HG02642 (cell line): ENCODE measurements at regions not wholly inside any gene's neighbourhood (a gene's known extent, or its start where the extent isn't known, plus 50 kb on each side); places are given as distances from the start of the nearest gene placed in this dataset.

ENCODE experiments used
- ATAC-seq: cut with Tn5 transposase; IDR thresholded peaks from one replicate; pipeline ENCODE4 v1.9.1; 2021; ENCODE audit warnings: mild to moderate bottlenecking; ENCODE audit not compliant: unreplicated experiment, poor library complexity

DNA sequence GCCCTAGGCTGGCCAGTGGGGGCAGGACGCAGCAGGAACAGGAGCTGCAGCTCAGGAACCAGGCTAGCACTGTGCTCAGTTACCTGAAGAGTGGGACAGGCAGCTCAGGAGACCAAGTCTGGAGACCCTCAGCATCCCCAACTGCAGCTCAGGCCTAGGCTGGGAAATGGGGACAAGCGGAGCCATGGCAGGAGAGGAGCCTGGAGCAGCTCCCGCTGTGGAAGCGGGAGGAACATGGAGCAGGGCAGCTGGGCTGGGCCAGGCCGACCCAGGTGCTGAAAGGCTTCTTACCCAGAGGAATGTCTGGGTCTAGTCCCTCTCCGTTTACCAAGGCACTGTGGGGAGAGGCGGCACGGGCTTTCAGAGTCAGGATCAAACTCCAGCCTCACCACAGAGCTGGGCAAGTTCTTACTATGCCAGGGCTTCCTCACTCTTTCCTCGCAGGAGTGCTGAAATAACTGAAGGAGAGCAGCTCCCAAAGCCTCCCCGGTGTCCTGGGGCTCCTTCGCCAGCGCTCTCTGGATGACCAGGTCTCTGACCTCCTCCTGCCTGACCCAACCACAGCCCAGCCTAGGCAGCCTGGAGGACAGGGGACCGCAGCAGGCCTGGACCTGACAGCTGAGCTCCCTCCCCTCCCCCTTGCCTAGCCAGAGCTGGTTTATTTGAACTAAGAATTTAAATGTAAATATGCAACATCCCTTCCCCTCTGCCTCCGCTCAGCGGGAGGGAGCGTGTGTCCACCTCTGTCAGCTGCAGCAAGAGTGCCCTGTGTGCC lies 247.8 kb upstream of the SIX2 start:
- no peak for ATAC-seq

GRCh38 chr2:45256173-45256866 lies 247.1 kb upstream of the SIX2 start:
- no peak for ATAC-seq

- ATAC-seq, result no peak
Measured at GRCh38 chr2:45255563-45255962, 246.3 kb upstream of the SIX2 start.

- ATAC-seq, result no peak
Measured at GRCh38 chr2:45254025-45254424, 244.8 kb upstream of the SIX2 start.

DNA sequence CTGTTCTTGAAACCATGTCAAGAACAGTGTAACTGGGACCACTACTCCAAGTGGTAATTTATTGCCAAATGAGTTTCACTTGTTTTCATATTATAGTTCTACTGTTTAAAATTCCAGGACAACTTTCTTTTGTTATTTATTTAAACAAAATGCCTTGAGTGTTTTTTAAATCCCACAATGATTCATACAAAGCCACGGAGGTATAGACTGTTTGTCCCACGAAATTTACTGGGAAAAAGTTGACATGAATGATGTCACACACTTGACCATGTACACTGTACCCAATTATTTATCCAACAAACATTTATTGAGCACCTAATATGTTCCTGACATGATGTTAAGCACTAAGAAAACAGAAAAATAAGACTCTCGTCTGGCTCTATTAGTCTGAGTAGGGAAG lies 243.9 kb upstream of the SIX2 start:
- no peak for ATAC-seq

DNA sequence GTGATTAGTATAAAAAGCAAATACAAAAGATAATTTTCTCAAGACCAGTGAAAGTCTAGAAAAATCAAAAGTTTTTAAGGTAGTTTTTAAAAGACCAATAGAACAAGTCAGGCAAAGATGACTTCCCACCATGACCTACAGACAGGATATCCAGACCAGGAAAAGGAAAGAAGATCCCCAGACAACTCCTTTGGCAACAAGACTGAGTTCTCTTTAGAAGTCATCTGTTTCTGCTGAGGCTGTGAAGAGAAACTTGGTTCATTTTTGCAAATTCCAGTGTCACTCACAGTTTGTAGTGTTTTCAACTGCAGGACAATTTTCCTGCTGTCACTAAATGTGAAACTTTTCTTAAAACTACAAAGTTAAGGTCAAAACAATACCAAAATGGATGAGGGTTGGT lies 240.9 kb upstream of the SIX2 start:
- ATAC-seq, result no peak

DNA sequence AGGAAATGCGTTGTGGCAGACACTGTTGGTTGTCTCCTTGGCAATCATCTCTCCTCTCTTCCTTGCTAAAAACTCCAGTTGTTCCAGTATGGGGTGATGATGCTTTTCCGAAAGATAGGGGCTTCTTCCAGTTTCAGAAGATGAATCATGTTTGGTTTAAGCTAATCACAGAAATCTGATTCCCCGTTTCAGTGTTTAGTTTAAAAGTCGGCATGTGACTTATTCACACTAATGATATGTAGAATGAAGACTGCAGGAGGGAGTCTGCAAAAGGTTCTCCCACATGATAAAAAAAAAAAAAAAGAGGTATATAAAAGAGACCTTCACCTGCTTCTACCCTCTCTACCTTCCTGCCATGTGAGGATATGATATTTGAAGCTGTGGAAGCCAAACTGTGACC lies 239.0 kb upstream of the SIX2 start:
- ATAC-seq, result no peak

DNA sequence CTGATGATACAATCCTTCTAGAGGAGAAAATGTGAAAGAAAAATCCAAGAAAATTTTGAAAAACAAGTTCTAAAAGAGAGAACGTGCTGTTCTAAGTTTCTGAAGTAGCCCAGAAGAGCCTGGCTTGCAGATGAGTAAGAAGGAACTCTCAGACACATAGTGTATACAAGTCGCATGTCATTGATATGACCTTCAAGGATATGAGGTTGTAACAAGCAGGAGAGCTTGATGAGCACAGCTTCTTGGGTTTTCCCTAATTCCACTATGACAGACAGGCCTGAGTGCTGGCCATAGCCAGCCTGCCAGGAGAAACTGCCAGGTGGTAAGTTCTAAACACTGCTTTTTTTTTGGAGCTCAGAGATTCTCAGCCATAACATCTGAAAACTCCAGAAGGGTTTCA lies 235.7 kb upstream of the SIX2 start:
- ATAC-seq, result no peak

DNA sequence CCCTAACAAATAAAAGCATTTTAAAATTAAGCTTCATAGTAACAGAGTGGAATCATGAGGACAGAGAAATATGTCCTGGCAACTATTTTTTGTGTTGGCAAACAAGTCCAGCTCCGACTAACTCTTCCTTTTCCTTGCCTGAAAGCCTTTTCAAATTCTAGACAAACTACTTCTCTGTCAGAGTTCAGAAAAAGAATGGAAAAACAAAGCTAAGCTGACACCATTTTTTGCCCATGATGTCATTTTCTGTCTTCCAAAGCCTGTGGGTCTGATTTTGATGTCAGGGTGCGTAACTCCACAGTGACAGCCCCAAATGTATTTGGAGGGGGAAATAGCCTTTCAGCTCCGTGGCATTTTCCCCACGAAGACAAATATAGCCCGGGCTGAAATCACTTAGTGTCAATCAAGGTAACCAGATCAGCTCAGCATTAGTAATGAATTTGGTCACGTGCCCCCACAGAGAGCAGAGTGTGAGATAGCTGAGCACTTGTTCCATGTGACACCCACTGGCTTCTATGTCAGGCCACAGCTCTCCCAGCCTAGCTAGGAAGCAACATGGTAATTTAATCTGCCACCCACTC lies 233.0 kb upstream of the SIX2 start:
- ATAC-seq, result no peak

DNA sequence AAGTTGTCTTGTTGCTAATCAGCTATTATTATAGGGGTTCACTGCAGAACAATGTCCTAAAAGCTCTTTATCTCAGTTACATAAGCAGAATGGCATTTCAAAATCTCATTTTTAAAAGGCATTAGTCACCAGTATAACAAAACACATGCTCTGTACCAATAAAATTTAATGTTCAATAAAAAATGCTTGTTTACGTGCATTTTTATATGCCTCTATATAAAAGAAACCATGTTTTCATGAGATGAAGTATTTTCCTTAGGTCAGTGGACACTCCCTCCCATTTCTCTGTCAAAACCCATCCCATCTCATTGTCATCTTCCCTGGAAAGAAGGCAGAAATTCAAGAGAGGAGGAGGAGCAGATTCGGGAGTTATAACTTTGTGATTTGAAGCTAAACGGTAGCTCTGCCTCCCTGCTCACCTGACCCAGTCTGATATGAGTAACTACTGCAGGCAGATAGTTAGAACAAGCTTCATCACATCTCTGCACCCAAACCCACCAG lies 231.9 kb upstream of the SIX2 start:
- ATAC-seq, result no peak

GRCh38 chr2:45237850-45238542 lies 228.7 kb upstream of the SIX2 start:
- ATAC-seq, result no peak

DNA sequence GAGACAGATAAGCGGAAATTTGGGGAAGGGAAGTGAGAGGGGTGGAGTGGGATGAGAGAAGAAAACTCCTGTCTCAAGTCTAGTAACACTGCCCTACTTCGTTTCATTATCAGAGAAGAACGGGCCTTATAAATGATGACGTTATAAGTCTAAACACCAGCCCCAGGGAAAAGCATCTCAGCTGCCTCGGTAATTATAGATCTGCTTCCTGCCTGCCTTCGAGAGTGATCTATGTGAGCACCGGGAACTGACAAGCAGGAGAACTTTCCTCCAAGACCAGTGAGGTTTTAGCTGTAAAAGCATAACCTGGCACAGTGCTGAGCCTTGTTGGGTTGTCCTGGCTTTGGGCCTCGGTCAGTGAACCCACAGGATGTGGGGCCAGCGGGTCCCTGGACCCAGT lies 227.9 kb upstream of the SIX2 start:
- ATAC-seq, result no peak

DNA sequence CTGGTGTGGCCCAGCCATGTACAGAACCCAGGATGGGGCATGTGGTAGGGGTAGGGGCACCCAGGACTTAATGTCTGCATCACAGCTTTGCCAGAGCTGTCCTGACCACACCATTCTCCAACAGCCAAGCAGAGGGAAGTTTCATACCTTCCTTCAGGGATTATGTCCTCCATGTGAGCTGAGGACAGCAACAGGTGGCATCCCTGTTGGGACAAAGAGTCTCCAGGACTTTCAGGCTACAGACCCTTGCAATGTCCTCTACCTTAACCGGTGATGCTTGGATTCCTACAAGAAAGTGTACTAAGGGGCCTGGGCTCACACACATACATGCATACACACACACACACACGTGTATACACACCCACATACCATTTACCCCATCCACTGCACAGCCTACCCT lies 227.0 kb upstream of the SIX2 start:
- no peak for ATAC-seq

DNA sequence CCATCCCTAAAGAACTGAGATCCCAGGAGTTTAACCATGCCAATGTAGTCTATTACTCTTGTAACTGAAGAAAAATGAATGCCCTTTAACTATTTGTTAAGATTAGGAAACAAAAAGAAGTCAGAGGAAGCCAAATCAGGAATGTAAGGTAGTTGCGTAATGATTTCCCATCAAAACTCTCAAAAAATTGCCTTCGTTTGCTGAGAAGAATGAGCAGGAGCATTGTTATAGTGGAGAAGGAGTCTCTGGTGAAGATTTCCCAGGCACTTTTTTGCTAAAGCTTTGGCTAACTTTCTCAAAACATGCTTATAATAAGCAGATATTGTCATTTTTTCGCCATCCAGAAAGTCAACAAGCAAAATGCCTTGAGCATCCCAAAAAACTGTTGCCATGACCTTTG lies 224.0 kb upstream of the SIX2 start:
- no peak for ATAC-seq

DNA sequence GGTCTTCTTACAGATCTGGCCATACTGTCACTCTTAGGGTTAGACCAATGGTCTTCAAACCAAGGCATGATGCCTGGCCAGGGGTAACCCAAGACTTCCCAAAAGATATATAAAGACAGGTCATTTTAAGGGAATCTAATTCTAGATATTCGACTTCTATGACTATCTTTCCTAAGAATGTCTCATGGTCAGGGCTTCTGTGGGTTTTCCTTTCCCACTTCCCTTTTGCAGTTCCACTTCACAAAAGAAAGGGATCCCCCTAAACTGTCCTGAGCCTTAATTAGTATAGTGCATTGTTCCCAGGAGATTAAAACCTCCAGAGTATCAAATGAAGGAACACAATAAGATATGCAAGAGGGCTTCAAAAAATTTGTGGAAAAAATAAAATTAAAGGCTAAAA lies 223.6 kb upstream of the SIX2 start:
- no peak for ATAC-seq

DNA sequence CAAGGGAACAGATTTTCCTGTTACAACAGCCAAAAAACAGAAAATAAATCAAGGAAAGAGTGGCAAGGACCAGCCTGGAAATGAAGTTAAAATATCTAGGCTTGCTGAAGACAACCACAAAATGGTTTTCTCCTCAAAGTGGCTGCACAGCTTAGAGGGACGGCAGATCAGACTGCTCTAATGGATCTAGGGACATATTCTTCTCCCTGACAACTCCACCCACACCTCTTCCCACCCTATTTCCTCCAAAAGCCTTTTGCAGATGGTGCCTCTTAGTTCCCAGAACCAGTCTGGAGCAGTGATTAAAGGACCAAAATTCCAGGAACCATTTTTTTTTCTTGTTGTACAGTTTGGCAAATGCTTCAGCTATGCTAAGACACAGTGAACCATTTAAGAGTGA lies 220.2 kb upstream of the SIX2 start:
- ATAC-seq, result no peak

DNA sequence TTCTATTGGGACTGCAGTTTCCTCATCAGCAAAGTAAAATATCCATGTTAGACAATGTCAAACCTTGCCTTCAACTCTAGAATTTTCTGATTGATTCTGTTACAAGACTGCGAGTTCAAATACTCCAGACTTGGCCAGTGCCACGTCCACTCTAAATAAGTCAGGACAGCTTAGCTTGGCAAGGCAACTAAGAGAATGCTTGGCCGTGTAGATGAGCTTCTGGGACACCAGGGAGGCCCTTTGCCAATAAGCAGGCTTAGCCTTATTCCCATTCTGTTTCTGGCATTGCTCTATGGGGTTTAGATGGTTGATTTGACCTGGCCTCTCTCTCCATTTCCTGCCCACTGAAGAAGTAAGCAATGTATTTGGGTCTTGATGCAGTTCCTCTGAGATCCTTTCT lies 218.1 kb upstream of the SIX2 start:
- ATAC-seq, result no peak

- no peak for ATAC-seq
Measured at GRCh38 chr2:45224993-45225380, 215.7 kb upstream of the SIX2 start.

DNA sequence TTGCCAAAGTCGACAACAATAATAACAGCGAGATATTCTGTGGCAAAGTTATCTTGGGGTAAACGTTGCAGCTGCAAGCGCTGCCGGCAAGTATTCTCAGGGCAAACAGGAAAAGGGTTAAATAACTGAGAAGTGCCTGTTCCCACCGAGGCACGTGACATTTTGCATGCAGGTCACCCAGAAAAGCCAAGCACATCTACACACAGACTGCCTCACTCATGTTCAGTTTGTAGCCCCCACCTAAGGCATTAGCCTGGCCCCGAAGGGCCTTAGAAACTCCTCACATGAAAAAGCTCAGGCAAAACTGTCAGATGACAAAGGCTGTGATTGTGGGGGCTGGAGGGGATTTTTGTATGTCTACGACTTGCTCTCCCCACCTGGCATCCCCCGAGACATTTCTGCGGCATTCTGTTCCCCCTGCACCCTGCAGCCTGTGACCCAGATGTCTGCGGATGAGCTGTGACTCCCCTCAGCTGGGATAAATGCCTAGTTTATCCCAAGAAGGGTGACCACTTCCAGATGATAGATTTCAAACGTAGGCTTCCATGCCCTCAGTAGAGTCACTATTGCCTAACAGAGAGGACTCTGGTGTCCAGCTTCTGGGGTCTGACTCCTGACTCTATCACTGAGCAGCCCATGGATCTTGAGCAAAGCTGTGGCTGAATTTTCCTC lies 215.2 kb upstream of the SIX2 start:
- ATAC-seq, result peak; percentile 66

DNA sequence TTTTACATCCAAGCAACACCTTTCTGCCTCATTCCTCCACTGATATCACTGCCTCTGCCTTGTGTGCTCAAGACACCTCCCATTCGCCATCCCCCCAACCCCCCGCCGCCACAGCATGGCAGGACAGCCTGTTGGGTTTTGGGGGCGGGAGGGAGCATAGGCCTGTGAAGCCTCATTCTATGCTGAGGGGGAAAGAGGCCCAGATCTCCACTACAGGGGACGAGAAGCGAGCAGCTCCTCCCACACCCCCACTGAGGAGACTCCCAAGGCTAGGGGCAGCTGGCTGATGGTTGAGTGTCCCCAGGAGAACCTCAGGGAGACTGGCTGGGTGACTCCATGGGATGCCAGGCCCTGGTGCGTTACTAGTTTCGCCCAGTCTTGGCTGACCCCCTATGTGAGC lies 214.3 kb upstream of the SIX2 start:
- no peak for ATAC-seq
